Immature natural killer cell (primary cell): ENCODE measurements at regions not wholly inside any gene's neighbourhood (a gene's known extent, or its start where the extent isn't known, plus 50 kb on each side); places are given as distances from the start of the nearest gene placed in this dataset.

Experiments used
- DNase-seq, 3 donors: peaks; one replicate each; pipeline ENCODE4 v3.0.0; 2022; ENCODE audit warnings: mixed read lengths in 1 of 3
- H3K27ac Mint-ChIP-seq, 6 donors: one replicate each; pipeline ENCODE4 v1.8.0; 2020; ENCODE audit warnings: mixed read lengths in 6 of 6, mild to moderate bottlenecking in 5 of 6, inconsistent platforms in 4 of 6, moderate library complexity in 3 of 6
- H3K27me3 Mint-ChIP-seq, 3 donors: one replicate each; pipeline ENCODE4 v1.8.0; 2020 to 2021; ENCODE audit warnings: low read depth in 3 of 3, mild to moderate bottlenecking in 3 of 3, mixed read lengths in 3 of 3, moderate library complexity in 3 of 3, inconsistent platforms in 1 of 3
- H3K36me3 Mint-ChIP-seq, 3 donors: one replicate each; pipeline ENCODE4 v1.8.0; 2020; ENCODE audit warnings: mixed read lengths in 3 of 3, inconsistent platforms in 2 of 3, mild to moderate bottlenecking in 2 of 3
- H3K4me1 Mint-ChIP-seq, 2 donors: one replicate each; pipeline ENCODE4 v1.8.0; 2020; ENCODE audit warnings: inconsistent platforms in 2 of 2, mild to moderate bottlenecking in 2 of 2, mixed read lengths in 2 of 2, moderate library complexity in 1 of 2
- H3K4me3 Mint-ChIP-seq, 5 donors: one replicate each; pipeline ENCODE4 v1.8.0; 2020; ENCODE audit warnings: mild to moderate bottlenecking in 5 of 5, mixed read lengths in 5 of 5, inconsistent platforms in 3 of 5, moderate library complexity in 3 of 5
- H3K9me3 Mint-ChIP-seq, 6 donors: one replicate each; pipeline ENCODE4 v1.8.0; 2020; ENCODE audit warnings: mild to moderate bottlenecking in 6 of 6, mixed read lengths in 6 of 6, inconsistent platforms in 4 of 6, moderate library complexity in 3 of 6

GRCh38 chr5:40030661-40031060 lies 605.9 kb upstream of the DAB2 start:
- peaks cover 0 to 5% (median 0%) of the 10 kb centered on the region in 3 donors for H3K36me3 Mint-ChIP-seq
- H3K27me3 Mint-ChIP-seq: peaks cover 0 to 9% (median 7%) of the 10 kb centered on the region in 3 donors
- no peaks in the 10 kb centered on the region for H3K4me1 Mint-ChIP-seq
- no peak overlapping the region for H3K27ac Mint-ChIP-seq
- no peak overlapping the region for H3K4me3 Mint-ChIP-seq
- no peaks in the 10 kb centered on the region for H3K9me3 Mint-ChIP-seq
- no peak for DNase-seq

- DNase-seq: no peak
- Mint-ChIP-seq H3K4me3 (no peak overlapping the region), H3K36me3 (peaks cover 0 to 5% (median 0%) of the 10 kb centered on the region in 3 donors), H3K27me3 (peaks cover under 1 to 9% (median 7%) of the 10 kb centered on the region in 3 donors), H3K4me1 (no peaks in the 10 kb centered on the region), H3K9me3 (no peaks in the 10 kb centered on the region), H3K27ac (no peak overlapping the region)
Observed at GRCh38 chr5:40029711-40030495, 605.1 kb upstream of the DAB2 start.

GRCh38 chr5:40027400-40027799 lies 602.6 kb upstream of the DAB2 start:
- H3K27me3 Mint-ChIP-seq: peaks cover 2 to 9% (median 4%) of the 10 kb centered on the region in 3 donors
- no peak overlapping the region for H3K4me3 Mint-ChIP-seq
- no peak for DNase-seq
- peaks cover 0 to 8% (median 0%) of the 10 kb centered on the region in 3 donors for H3K36me3 Mint-ChIP-seq
- no peaks in the 10 kb centered on the region for H3K4me1 Mint-ChIP-seq
- H3K27ac Mint-ChIP-seq: no peak overlapping the region
- peaks cover 0 to 3% (median 0%) of the 10 kb centered on the region in 6 donors for H3K9me3 Mint-ChIP-seq

DNA sequence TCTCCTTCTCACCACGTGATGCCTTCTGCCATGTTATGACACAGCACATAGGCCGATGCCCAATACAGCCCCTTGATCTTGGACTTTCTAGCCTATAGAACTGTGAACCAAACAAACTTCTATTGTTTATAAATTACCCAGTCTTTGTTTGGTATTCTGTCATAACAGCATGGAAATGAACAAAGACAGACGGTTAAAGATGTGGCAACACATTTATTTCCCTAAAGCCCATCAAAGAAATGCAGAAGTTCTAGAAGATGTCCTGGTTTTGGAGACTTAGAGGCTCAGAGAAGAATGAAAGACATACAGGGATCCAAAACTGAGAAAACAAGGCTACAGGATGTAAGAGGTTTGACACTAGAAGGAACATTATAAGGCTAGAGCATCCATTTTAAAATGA lies 600.8 kb upstream of the DAB2 start:
- Mint-ChIP-seq H3K27me3 (peaks cover 2 to 5% (median 4%) of the 10 kb centered on the region in 3 donors), H3K27ac (no peak overlapping the region), H3K9me3 (peaks cover 0 to 3% (median 0%) of the 10 kb centered on the region in 6 donors), H3K36me3 (peaks cover 0 to 3% (median 0%) of the 10 kb centered on the region in 3 donors), H3K4me1 (no peaks in the 10 kb centered on the region), H3K4me3 (no peak overlapping the region)
- DNase-seq: no peak

DNA sequence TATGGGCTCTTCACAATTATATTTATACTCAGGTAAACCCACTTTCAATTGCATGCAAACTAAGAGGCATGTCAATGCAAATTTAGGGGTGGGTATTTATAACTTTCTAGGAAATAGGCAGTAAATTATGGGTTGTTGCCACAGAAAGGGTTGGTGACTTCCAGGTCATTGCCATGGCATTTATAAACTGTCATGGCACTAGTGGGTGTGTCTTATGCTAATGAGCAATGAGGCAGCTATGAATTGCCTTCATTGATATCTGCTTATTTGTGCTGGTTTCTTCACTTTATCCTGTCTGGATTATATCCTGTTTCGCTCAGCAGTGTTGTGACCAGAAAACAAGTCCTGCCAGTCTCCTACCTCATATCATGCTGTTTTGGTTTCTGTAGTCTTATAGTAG lies 597.3 kb upstream of the DAB2 start:
- no peak overlapping the region for H3K27ac Mint-ChIP-seq
- DNase-seq: no peak

DNA sequence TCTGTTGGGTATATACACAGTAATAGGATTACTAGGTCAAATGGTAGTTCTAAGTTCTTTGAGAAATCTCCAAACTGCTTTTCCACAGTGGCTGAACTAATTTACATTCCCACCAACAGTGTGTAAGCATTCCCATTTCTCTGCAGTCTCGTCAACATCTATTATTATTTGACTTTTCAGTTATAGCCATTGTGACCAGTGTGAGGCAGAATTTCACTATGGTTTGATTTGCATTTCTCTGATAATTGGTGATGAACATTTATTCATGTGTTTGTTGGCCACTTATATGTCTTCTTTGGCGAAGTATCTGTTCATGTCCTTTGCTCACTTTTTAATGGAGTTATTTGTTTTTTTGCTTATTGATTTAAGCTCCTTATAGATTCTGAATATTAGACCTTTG lies 596.2 kb upstream of the DAB2 start:
- Mint-ChIP-seq H3K27me3 (peaks cover 4 to 5% (median 5%) of the 10 kb centered on the region in 3 donors), H3K4me3 (no peak overlapping the region), H3K9me3 (peaks cover 0 to 3% (median 0%) of the 10 kb centered on the region in 6 donors), H3K27ac (no peak overlapping the region), H3K4me1 (no peaks in the 10 kb centered on the region), H3K36me3 (peaks cover 0 to 3% (median 0%) of the 10 kb centered on the region in 3 donors)
- DNase-seq: peak in 2 of 3 donors; percentile 9 to 10

More for the DNA sequence above, 597.3 kb upstream of the DAB2 start:
- Mint-ChIP-seq H3K4me3 (no peak overlapping the region), H3K27me3 (peaks cover 2 to 5% (median 3%) of the 10 kb centered on the region in 3 donors), H3K36me3 (peaks cover 0 to 3% (median 0%) of the 10 kb centered on the region in 3 donors), H3K4me1 (no peaks in the 10 kb centered on the region), H3K9me3 (peaks cover 0 to 3% (median 0%) of the 10 kb centered on the region in 6 donors)

DNA sequence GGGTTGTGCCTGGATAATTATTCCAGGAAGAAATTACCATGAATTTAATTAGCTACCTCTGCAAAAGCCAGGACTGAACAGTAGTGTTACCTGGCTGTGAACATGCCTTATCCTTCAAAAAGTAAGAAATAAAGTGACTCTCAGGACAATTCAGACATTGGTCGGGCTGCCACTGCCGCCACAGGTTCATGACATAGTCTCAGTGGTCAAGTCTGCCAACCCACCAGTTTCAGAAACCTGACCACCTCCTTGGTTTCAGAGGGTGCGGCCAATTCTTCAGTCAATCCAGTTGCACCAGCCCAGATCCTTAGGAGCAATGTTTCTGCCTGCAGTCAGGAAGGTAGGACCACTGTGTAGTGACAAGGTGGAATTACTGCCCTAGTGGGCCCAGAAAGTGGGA lies 593.1 kb upstream of the DAB2 start:
- Mint-ChIP-seq H3K9me3 (no peaks in the 10 kb centered on the region), H3K27me3 (peaks cover 4 to 10% (median 5%) of the 10 kb centered on the region in 3 donors), H3K4me1 (no peaks in the 10 kb centered on the region), H3K36me3 (peaks cover 0 to 3% (median 0%) of the 10 kb centered on the region in 3 donors), H3K4me3 (no peak overlapping the region), H3K27ac (no peak overlapping the region)
- DNase-seq: no peak

DNA sequence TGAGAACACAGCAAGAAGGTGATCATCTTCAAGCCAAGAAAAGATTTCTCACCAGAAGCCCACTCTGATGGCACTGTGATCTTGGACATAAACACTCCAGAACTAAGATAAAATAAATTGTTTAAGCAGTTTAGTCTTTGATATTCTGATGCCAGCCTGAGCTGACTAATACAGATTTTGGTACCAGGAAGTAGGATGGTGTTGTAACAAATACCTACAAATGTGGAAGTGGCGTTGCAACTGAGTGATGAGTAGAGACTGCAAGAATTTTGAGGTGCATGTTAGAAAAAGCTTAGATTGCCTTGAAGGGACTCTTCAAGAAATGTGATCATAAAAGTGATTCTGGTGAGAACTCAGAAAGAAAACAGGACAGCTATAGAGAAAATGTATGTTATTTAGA lies 592.4 kb upstream of the DAB2 start:
- Mint-ChIP-seq H3K27me3 (peaks cover 4 to 10% (median 5%) of the 10 kb centered on the region in 3 donors), H3K36me3 (peaks cover 0 to 3% (median 0%) of the 10 kb centered on the region in 3 donors), H3K4me1 (no peaks in the 10 kb centered on the region), H3K27ac (no peak overlapping the region), H3K4me3 (no peak overlapping the region), H3K9me3 (peaks cover 0 to 2% (median 0%) of the 10 kb centered on the region in 6 donors)
- no peak for DNase-seq

DNA sequence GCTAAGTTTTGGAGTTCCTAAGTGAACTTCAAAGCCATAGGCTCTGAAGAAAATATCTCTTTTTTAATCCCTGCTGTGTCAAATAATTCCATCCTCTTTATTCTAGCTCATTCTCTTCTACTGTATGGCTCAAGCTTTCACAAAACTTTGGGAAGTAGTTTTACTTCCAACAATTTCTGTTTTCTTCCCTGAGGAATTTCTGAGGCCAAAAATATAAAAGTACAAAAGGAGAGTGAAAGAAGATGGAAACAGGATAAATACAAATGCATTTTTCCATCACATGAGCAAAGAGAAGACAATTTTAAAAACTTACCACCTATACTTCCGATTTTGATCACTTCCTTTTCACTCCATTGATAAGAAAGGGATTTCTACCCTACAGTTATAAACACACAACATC lies 585.7 kb upstream of the DAB2 start:
- H3K27me3 Mint-ChIP-seq: peaks cover 4 to 12% (median 5%) of the 10 kb centered on the region in 3 donors
- no peak for DNase-seq
- no peaks in the 10 kb centered on the region for H3K4me1 Mint-ChIP-seq
- H3K4me3 Mint-ChIP-seq: no peak overlapping the region
- H3K27ac Mint-ChIP-seq: no peak overlapping the region
- H3K9me3 Mint-ChIP-seq: peaks cover 2 to 16% (median 13%) of the 10 kb centered on the region in 6 donors
- peaks cover 3 to 12% (median 6%) of the 10 kb centered on the region in 3 donors for H3K36me3 Mint-ChIP-seq

DNA sequence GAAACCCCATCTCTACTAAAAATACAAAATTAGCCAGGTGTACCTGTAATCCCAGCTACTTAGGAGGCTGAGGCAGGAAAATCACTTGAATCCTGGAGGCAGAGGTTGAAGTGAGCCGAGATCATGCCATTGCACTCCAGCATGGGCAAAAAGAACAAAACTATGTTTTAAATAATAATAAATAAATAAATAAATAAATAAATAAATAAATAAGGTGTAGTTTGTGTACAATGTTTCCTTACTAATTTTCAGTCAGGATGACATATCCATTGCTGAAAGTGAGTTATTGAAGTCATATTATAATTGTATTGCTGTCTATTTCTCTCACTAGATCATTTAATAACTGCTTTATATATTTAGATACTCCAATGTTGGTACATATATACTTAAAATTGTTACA lies 581.5 kb upstream of the DAB2 start:
- no peak overlapping the region for H3K27ac Mint-ChIP-seq
- H3K9me3 Mint-ChIP-seq: peaks cover 0 to 16% (median 13%) of the 10 kb centered on the region in 6 donors
- H3K27me3 Mint-ChIP-seq: peaks cover 1 to 15% (median 4%) of the 10 kb centered on the region in 3 donors
- DNase-seq: no peak
- H3K4me3 Mint-ChIP-seq: no peak overlapping the region
- H3K36me3 Mint-ChIP-seq: peaks cover 3 to 12% (median 3%) of the 10 kb centered on the region in 3 donors
- H3K4me1 Mint-ChIP-seq: no peaks in the 10 kb centered on the region

- H3K27me3 Mint-ChIP-seq: peaks cover 0 to 10% (median 7%) of the 10 kb centered on the region in 3 donors
- no peak overlapping the region for H3K4me3 Mint-ChIP-seq
- no peaks in the 10 kb centered on the region for H3K4me1 Mint-ChIP-seq
- DNase-seq: no peak
- H3K9me3 Mint-ChIP-seq: peaks cover 0 to 5% (median 0%) of the 10 kb centered on the region in 6 donors
- peaks cover 0 to 3% (median 0%) of the 10 kb centered on the region in 3 donors for H3K36me3 Mint-ChIP-seq
- no peak overlapping the region for H3K27ac Mint-ChIP-seq
Observed at GRCh38 chr5:40001796-40002195, 577.0 kb upstream of the DAB2 start.

DNA sequence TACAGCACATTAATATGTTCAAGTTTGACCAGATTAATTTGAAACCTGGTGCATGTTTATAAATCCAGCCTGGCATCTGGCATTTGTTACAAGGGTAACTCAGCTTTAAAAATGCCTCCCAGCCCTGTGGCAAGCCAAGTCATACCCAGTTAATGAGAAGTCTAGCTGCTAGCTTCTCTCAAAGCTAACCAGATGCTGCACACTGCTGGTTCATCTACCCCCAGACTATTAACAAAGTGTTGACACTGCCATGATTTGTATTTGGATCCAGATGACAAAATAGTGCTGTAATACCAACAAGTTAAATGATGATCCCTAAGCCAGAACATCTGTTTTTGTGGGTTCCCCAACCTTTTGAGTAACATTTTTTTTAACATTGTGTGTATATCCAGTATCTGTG lies 573.7 kb upstream of the DAB2 start:
- peaks cover 2 to 6% (median 4%) of the 10 kb centered on the region in 3 donors for H3K27me3 Mint-ChIP-seq
- no peak overlapping the region for H3K4me3 Mint-ChIP-seq

DNA sequence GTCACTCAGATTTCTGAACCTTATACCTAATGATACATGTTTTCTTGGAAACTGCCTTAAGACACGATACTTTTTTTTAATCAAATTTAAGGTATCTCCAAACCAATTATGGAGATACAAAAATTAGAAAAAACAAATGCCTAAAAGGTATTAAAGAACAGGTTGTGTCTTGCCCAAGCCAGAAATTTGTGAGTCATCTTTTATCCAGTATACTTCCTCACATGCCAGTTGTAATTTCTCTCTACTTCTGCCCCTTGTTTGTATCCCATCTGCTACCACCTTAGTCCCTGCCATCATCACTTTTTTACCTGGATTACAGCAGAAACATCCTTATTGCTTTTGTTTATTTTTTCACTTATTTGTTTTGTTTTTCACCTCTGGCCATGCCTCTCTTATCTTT lies 571.2 kb upstream of the DAB2 start:
- DNase-seq: no peak
- Mint-ChIP-seq H3K36me3 (no peaks in the 10 kb centered on the region), H3K4me1 (no peaks in the 10 kb centered on the region), H3K27ac (no peak overlapping the region), H3K4me3 (no peak overlapping the region), H3K27me3 (peaks cover 2 to 9% (median 8%) of the 10 kb centered on the region in 3 donors), H3K9me3 (no peaks in the 10 kb centered on the region)

More for the DNA sequence above, 573.7 kb upstream of the DAB2 start:
- Mint-ChIP-seq H3K36me3 (no peaks in the 10 kb centered on the region), H3K27ac (no peak overlapping the region), H3K9me3 (peaks cover 0 to 3% (median 0%) of the 10 kb centered on the region in 6 donors), H3K4me1 (no peaks in the 10 kb centered on the region)
- DNase-seq: no peak

- Mint-ChIP-seq H3K27me3 (peaks cover 0 to 11% (median 5%) of the 10 kb centered on the region in 3 donors), H3K4me3 (no peak overlapping the region), H3K4me1 (no peaks in the 10 kb centered on the region), H3K27ac (no peak overlapping the region), H3K9me3 (no peaks in the 10 kb centered on the region), H3K36me3 (no peaks in the 10 kb centered on the region)
- DNase-seq: no peak
Observed at GRCh38 chr5:39992617-39993202, 567.9 kb upstream of the DAB2 start.
